AG04450 (cell line): ENCODE measurements at regions not wholly inside any gene's neighbourhood (a gene's known extent, or its start where the extent isn't known, plus 50 kb on each side); places are given as distances from the start of the nearest gene placed in this dataset.

Experiments
- CTCF ChIA-PET: fragments of 300-600, 350-600 bp; formaldehyde crosslinking; extraction: SDS; loops from one replicate; lab custom pipeline; 2022; ENCODE audit warnings: antibody characterized with exemption, inconsistent platforms; lab: Charles Lee
- POLR2A ChIA-PET: fragments of 350-600 bp; formaldehyde crosslinking; extraction: SDS; loops from one replicate; lab custom pipeline; 2021; ENCODE audit warnings: antibody characterized with exemption, inconsistent platforms; lab: Yijun Ruan, JAX
- DNase-seq: peaks from one replicate; pipeline ENCODE4 v3.0.0-alpha.2; 2011; ENCODE audit warnings: low read depth, low spot score
- H3K27ac ChIP-seq: one replicate; pipeline ENCODE4 v1.5.1; 2012; ENCODE audit warnings: low read depth, low read length, control low read depth
- H3K27me3 ChIP-seq: one replicate; pipeline ENCODE4 v1.6.0; 2012; ENCODE audit warnings: low read length; ENCODE audit not compliant: control insufficient read depth, insufficient read depth
- H3K4me3 ChIP-seq: 2 replicates; pipeline ENCODE4 v1.5.1; 2011; ENCODE audit warnings: mild to moderate bottlenecking, low read depth, low read length, control low read depth
- H3K9me3 ChIP-seq: 2 replicates; pipeline ENCODE4 v1.5.1; 2012; ENCODE audit warnings: low read length; ENCODE audit not compliant: control insufficient read depth, insufficient read depth
- TF ChIP-seq, protein P1 (sequence below): IDR thresholded peaks from 2 replicates; pipeline ENCODE4 v1.5.1; 2011; ENCODE audit warnings: low read depth, low read length, control low read depth, inconsistent platforms

DNA sequence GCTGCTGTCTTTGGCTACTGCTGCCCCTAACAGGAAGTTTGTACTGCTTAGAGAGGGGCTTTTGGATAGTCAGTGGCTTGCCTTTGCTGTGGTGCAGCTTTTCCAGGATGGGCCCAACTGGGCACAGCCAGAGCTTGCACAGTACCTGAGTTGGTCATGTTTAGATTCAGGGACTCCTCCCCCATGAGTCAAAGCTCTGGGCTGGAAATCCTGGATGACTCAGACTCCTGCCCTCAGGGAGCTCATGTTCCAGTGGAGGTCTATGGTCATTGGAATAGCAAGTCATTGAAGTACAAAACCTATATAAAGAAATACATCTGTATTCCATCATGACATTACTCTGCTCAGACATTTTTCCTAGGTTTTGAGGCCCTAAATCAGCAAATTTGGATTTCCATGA is 66.7 kb upstream of the PJA1 start:
- no peaks in the 10 kb centered on the region for H3K27me3 ChIP-seq
- H3K9me3 ChIP-seq = no peaks in the 10 kb centered on the region
- H3K27ac ChIP-seq = no peak overlapping the region
- TF ChIP-seq, protein P1, sequence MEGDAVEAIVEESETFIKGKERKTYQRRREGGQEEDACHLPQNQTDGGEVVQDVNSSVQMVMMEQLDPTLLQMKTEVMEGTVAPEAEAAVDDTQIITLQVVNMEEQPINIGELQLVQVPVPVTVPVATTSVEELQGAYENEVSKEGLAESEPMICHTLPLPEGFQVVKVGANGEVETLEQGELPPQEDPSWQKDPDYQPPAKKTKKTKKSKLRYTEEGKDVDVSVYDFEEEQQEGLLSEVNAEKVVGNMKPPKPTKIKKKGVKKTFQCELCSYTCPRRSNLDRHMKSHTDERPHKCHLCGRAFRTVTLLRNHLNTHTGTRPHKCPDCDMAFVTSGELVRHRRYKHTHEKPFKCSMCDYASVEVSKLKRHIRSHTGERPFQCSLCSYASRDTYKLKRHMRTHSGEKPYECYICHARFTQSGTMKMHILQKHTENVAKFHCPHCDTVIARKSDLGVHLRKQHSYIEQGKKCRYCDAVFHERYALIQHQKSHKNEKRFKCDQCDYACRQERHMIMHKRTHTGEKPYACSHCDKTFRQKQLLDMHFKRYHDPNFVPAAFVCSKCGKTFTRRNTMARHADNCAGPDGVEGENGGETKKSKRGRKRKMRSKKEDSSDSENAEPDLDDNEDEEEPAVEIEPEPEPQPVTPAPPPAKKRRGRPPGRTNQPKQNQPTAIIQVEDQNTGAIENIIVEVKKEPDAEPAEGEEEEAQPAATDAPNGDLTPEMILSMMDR = no peak
- no peak overlapping the region for H3K4me3 ChIP-seq
- ChIA-PET CTCF (interaction anchor here (1.8 kb wide), 1 partner anchor 404 kb away, joined by 12 read pairs; the partner anchor contains the start of gene EFNB1), POLR2A (no interaction called here)
- DNase-seq = no peak

GRCh38 chrX:69229436-69229835 is 64.2 kb upstream of the PJA1 start:
- Histone ChIP-seq H3K27ac (no peak overlapping the region), H3K27me3 (no peaks in the 10 kb centered on the region), H3K4me3 (no peak overlapping the region), H3K9me3 (no peaks in the 10 kb centered on the region)
- peak; percentile 30 for DNase-seq
- ChIA-PET CTCF (interaction anchor here (1.8 kb wide), 1 partner anchor 402 kb away, joined by 8 read pairs; no protein-coding TSS in a partner anchor), POLR2A (interaction anchor here (0.9 to 1.6 kb wide), 2 partner anchors 400 to 401 kb away, joined by 3 to 8 read pairs; partner anchors contain the start of gene EFNB1)
- TF ChIP-seq, protein P1 = no peak

DNA sequence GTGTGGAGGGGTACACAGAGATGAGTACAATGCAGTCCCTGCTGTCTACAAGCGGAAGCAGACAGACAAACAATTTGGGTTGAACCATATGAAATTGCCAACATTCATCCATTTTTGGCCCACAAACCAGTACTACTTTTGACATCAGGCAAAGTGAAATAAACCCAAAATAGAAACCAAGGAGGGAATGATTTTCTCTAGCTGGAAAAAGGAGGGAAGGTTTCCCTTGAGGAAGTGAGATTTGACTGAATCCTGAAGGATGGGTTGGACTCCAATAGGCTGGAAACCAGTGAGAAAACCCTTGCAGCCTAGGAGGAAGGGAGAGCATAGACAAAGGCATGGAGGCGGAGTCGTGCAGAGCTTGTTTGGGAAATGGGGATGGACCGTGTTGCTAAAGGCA is 63.5 kb upstream of the PJA1 start:
- TF ChIP-seq, protein P1 = no peak
- Histone ChIP-seq H3K27ac (no peak overlapping the region), H3K27me3 (no peaks in the 10 kb centered on the region), H3K4me3 (no peak overlapping the region), H3K9me3 (no peaks in the 10 kb centered on the region)
- POLR2A ChIA-PET = interaction anchor here (1.6 kb wide), 1 partner anchor 400 kb away, joined by 8 read pairs; the partner anchor contains the start of gene EFNB1
- no peak for DNase-seq
- CTCF ChIA-PET = interaction anchor here (1.8 kb wide), 1 partner anchor 401 kb away, joined by 8 read pairs; no protein-coding TSS in a partner anchor

GRCh38 chrX:69226459-69227158 is 61.4 kb upstream of the PJA1 start:
- TF ChIP-seq, protein P1 = no peak
- no peak overlapping the region for H3K4me3 ChIP-seq
- no peaks in the 10 kb centered on the region for H3K27me3 ChIP-seq
- CTCF ChIA-PET = interaction anchor here (1.9 kb wide), 1 partner anchor 399 kb away, joined by 8 read pairs; no protein-coding TSS in a partner anchor
- no peak overlapping the region for H3K27ac ChIP-seq
- POLR2A ChIA-PET = no interaction called here
- no peak for DNase-seq
- no peaks in the 10 kb centered on the region for H3K9me3 ChIP-seq
